ENCODE measurements at regions not wholly inside any gene's neighbourhood (a gene's known extent, or its start where the extent isn't known, plus 50 kb on each side); places are given as distances from the start of the nearest gene placed in this dataset.

DNA sequence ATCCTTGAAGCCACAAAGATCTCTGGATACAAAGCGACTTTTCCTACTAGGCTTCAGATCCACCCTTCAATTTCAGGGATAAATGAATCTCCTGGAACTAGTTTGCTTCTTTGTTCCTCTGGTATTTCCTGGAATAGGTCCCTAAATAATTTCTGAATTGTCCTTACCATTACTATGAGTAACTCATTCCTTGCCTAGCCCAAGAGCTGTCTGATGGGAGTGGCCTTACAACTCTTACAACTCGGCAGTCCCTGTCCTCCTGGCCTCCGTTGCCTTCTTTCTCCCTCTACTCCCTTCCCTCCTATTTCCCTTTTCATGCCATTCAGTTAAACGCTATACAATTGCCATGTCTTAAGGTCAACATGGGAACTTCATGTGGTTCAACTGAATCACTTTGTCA is 98.2 kb upstream of the FHL2 start:
- TF ChIP-seq, protein P1, sequence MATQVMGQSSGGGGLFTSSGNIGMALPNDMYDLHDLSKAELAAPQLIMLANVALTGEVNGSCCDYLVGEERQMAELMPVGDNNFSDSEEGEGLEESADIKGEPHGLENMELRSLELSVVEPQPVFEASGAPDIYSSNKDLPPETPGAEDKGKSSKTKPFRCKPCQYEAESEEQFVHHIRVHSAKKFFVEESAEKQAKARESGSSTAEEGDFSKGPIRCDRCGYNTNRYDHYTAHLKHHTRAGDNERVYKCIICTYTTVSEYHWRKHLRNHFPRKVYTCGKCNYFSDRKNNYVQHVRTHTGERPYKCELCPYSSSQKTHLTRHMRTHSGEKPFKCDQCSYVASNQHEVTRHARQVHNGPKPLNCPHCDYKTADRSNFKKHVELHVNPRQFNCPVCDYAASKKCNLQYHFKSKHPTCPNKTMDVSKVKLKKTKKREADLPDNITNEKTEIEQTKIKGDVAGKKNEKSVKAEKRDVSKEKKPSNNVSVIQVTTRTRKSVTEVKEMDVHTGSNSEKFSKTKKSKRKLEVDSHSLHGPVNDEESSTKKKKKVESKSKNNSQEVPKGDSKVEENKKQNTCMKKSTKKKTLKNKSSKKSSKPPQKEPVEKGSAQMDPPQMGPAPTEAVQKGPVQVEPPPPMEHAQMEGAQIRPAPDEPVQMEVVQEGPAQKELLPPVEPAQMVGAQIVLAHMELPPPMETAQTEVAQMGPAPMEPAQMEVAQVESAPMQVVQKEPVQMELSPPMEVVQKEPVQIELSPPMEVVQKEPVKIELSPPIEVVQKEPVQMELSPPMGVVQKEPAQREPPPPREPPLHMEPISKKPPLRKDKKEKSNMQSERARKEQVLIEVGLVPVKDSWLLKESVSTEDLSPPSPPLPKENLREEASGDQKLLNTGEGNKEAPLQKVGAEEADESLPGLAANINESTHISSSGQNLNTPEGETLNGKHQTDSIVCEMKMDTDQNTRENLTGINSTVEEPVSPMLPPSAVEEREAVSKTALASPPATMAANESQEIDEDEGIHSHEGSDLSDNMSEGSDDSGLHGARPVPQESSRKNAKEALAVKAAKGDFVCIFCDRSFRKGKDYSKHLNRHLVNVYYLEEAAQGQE (IDR thresholded peaks at IDR 0.05; ENCODE audit: low read depth), result no peak
- no peak for TF ChIP-seq CEBPB (IDR thresholded peaks at IDR 0.05)
